Epithelial cell of prostate (primary cell): ENCODE measurements at regions not wholly inside any gene's neighbourhood (a gene's known extent, or its start where the extent isn't known, plus 50 kb on each side); places are given as distances from the start of the nearest gene placed in this dataset.
A peak's percentile ranks its signal among the peaks of the same experiment; 100 is the strongest.
"Not testable (repeated sequence)": the region's sequence is repeated elsewhere in the genome, so short reads cannot be mapped to it uniquely, and the experiment has no call there.

Experiments used
- DNase-seq: peaks from one replicate; pipeline ENCODE4 v3.0.0-alpha.2; 2011; ENCODE audit warnings: low read depth, low spot score
- H3K27ac ChIP-seq: fragments of 450-650 bp; 2 replicates; pipeline ENCODE4 v1.5.1; 2017; ENCODE audit warnings: mild to moderate bottlenecking

- no peak overlapping the region for H3K27ac ChIP-seq
- no peak for DNase-seq
Measured at GRCh38 chr2:67294218-67294617, 102.9 kb upstream of the ETAA1 start.

- H3K27ac ChIP-seq = no peak overlapping the region
- DNase-seq = no peak
Measured at GRCh38 chr2:67295406-67295805, 101.7 kb upstream of the ETAA1 start.

DNA sequence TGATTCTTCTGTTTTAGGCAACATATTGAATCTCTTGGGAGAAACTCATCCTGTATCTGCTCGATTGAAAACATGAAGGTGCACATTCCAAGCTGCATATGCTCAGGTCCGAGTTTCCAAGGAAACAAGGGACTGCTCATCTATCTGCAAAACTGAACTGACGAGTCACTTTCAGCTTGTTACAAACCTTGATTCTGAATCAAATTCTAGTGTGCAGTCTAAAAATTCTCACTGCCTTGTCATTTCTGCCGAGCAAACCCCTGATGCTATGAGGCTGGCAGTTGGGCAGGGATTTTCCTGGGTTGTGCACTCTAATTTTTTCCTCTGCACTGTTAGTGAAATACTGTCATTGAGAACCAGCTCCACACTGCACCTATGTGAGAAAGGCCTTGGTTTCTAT is 101.3 kb upstream of the ETAA1 start:
- no peak overlapping the region for H3K27ac ChIP-seq
- DNase-seq = no peak

GRCh38 chr2:67304300-67304890 is 92.7 kb upstream of the ETAA1 start:
- peak; percentile 54 for DNase-seq
- H3K27ac ChIP-seq = peak overlapping the region; percentile 16

DNA sequence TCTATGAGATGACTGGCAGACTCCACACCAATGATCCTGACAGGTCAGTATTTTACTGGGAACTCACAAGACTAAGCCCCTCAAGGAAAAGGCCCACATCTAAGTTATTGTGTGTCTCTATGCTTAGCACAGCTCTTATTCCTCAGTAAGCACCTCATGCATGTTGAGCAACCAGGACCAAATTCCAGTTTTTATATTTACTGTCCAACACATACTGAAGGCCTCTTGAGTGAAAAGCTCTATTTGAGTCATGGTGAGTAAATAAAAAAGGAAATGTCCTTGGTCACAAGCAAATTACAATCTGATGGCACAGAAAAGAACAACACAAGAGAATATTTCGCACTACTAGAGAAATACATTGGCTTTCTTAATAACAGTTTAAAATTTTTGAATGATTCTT is 87.9 kb upstream of the ETAA1 start:
- peak overlapping the region; percentile 6 for H3K27ac ChIP-seq
- no peak for DNase-seq

DNA sequence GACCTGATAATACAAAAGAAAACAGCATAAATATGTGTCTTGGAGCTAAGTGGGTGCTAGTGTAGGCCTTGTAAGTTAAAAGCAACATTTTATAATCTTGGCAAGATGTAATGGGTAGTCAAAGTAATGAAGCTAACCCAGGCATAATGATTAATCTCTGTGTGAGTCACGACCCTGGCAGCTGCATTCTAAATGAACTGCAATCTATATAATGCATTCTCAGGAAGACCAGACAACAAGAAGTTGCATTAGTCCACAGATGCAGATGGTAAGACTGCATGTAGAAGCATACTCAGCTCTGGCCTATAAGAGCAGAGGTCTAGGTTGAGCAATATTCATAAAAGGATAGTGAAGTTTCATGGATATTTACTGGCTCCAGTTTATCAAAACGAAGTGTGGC is 85.6 kb upstream of the ETAA1 start:
- DNase-seq = no peak

DNA sequence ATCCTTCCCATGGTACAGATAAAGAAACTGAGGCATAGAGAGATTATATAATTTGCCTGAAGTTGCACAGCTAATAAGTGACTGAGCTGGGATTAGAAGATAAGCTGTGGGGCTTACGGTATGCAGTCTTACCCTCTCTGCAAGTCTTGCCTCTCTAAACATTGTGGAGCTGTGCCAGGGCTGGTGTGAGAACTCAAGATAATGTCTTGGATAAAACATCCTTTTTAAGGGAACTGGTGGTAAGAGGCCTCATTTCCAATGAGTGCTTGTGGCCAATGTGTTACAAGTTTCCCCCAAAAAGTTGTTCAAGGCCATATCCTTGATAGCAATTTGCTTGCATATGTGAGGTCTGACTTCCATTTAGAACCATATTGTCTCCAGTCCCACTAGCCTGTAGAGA is 84.3 kb upstream of the ETAA1 start:
- no peak for DNase-seq
- no peak overlapping the region for H3K27ac ChIP-seq

More for the DNA sequence above, 85.6 kb upstream of the ETAA1 start:
- H3K27ac ChIP-seq = peak overlapping the region; percentile 28

- no peak overlapping the region for H3K27ac ChIP-seq
- no peak for DNase-seq
Measured at GRCh38 chr2:67313536-67313935, 83.6 kb upstream of the ETAA1 start.

DNA sequence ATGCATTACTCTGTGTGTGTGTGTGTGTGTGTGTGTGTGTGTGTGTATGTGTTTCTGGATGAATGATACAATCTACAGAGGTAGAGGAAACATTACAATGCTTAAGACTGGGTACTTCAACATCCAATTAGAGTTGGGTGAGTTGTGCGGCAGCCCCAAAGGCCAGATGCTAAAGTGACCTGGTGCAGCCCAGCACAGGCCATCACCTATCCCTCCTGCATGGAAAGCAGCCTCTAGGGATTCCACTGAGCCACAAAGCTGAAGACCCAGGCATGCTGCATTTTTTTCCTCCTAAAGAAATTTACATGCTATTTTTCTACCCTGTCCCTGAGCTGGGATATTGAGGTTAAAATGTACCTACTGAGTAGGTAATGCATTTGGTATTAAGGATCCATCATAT is 79.1 kb upstream of the ETAA1 start:
- no peak overlapping the region for H3K27ac ChIP-seq
- no peak for DNase-seq

DNA sequence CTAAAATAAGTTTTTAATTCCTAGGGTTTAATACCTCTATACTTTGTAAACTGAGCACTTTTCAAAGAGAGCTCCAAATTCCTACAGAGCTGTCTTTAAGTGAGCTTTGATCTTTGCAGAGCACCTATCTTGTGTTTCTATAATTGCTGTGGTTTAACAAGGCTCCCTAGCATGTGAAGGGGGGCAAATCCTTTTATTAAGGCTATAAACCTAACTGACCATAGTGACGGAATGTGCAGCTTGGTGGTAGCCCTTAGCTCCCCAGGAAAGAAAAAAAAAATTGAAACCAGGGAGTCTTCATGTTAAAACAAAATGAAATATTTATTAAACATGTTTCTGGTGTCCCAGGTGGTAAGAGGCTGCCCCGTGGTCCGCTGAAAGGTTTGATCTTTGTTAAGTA is 78.6 kb upstream of the ETAA1 start:
- DNase-seq = no peak
- no peak overlapping the region for H3K27ac ChIP-seq

DNA sequence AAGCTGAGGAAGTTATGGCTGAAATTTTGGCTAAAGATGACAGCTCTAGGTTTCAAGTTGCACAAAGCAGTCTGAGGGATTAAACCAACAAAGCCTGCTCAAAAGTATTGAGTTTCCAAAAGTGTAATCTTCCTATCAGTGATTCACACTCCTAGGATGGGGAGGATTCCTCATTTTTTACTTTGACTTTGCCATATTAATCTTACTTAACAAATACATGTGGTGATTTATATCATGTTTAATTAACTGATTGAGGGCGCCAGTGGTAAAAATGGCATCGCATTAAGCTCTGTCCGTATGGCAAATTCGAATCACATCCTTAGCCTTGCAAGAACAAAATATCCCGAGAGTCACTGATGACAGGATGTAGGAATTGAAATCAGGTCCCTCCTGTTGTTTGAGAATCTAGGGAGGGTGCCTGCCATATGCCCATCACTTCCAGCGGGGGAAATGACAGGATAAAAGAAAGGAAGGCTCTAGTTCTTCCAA is 78.1 kb upstream of the ETAA1 start:
- H3K27ac ChIP-seq = no peak overlapping the region
- DNase-seq = no peak

- no peak overlapping the region for H3K27ac ChIP-seq
- DNase-seq = no peak
Measured at GRCh38 chr2:67320861-67321587, 76.1 kb upstream of the ETAA1 start.

DNA sequence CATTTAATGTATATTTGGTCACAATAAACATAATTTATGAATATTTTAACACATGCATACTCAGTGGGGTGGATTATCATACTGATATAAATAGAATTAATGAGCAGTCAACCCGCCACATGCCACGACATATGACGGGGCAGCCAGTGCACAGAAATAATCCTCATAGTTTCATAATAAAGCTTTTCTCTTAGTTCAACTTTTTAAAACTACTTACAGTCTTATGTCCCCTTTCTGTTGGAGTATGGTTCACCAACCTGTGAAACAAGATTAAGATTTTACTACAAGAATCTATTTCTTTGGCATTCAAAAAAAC is 75.6 kb upstream of the ETAA1 start:
- no peak overlapping the region for H3K27ac ChIP-seq
- no peak for DNase-seq

DNA sequence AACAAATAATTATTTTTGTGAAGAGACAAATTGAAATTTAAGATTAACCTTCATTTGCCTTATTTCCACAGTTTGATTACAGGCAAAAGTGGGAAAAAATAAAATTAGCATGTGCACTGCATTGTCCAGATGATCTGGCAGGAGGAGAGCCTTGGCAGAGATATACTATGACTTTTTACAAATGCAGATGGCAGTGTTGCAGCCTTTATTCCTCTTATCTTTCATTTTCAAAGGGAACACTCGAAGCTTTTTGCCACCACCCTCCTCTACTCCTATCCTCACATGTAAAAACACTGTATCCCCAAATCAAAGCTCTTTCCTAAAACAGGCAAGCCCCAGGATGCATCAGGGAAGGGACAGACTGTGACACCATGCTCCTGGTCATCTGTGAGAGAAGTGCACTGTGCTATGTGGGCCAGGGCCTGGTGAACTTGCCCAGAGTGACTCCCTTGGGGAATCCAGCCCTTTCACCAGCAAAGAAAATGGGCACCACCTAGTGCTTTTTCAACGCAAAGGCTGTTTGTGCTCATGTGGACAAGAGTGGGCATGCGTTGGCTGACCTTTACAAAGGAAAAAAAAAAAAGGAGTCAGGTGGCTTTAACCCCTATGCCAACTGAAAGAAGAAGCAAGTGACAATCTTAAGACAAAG is 74.7 kb upstream of the ETAA1 start:
- no peak for DNase-seq
- H3K27ac ChIP-seq = no peak overlapping the region

- DNase-seq = no peak
- no peak overlapping the region for H3K27ac ChIP-seq
Measured at GRCh38 chr2:67323209-67323991, 73.7 kb upstream of the ETAA1 start.

- no peak for DNase-seq
- no peak overlapping the region for H3K27ac ChIP-seq
Measured at GRCh38 chr2:67329513-67329912, 67.6 kb upstream of the ETAA1 start.

GRCh38 chr2:67329951-67330350 is 67.2 kb upstream of the ETAA1 start:
- DNase-seq = no peak
- no peak overlapping the region for H3K27ac ChIP-seq

DNA sequence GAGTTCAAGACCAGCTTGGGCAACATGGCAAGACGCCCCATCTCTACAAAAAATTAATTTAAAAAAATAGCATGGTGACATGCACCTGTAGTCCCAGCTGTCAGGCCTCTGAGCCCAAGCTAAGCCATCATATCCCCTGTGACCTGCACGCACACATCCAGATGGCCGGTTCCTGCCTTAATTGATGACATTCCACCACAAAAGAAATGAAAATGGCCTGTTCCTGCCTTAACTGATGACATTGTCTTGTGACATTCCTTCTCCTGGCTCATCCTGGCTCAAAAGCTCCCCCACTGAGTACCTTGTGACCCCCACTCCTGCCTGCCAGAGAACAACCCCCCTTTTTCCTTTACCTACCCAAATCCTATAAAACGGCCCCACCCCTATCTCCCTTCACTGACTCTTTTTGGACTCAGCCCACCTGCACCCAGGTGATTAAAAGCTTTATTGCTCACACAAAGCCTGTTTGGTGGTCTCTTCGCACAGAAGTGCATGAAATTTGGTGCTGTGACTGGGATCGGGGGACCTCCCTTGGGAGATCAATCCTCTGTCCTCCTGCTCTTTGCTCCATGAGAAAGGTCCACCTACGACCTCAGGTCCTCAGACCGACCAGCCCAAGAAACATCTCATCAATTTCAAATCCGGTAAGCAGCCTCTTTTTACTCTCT is 65.6 kb upstream of the ETAA1 start:
- not testable (repeated sequence) for DNase-seq, H3K27ac ChIP-seq

DNA sequence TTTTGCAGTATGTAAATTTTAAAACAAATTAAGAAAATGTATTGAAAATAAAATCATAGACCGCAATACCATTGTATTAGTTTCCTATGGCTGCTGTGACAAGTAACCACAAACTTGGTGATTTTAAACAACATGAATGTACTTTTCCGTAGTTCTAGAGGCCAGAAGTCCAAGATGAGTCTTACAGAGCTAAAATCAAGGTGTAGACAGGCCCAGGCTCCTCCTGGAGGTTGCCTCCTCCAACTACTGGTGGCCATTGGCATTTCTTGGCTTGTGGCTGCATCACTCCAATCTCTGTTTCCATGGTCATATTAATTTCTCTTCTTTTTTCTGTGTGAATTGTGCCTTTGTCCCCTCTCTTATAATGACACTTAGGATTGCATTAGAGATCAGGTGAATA is 59.2 kb upstream of the ETAA1 start:
- no peak overlapping the region for H3K27ac ChIP-seq
- DNase-seq = no peak

DNA sequence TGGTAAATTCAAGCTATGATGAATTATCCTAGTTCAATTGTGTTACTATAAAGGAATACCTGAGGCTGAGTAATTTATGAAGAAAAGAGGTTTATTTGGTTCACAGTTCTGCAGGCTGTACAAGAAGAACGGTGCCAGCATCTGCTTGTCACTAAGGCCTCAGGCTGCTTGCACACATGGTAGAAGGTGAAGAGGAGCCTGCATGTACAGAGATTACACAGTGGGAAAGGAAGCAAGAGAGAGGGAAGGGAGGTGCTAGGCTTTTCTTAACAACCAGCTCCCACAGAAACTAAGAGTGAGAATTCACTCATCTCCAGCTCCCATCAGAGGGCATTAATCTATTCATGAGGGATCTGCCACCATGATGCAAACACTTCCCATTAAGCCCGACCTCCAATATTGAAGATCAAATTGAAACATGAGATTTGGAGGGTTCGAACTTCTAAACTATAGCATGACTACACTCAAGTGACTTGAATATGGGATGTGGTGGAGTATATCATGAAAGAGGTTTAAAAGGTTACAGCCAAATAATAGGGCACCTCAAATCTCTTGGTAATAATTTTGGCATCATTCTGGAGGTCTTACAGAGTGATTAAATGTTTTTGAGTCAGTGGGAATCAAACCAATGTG is 58.4 kb upstream of the ETAA1 start:
- no peak for DNase-seq
- no peak overlapping the region for H3K27ac ChIP-seq
